Right lobe of liver (tissue), 4 donors: ENCODE measurements at regions not wholly inside any gene's neighbourhood (a gene's known extent, or its start where the extent isn't known, plus 50 kb on each side); places are given as distances from the start of the nearest gene placed in this dataset.

Experiments
- POLR2A ChIP-seq: fragments of 450-650 bp; IDR thresholded peaks from one replicate; pipeline ENCODE4 v1.6.1; 2017; ENCODE audit warnings: antibody characterized with exemption, mild to moderate bottlenecking
- TF ChIP-seq, protein P1 (sequence below), 4 donors: fragments of 200-600 bp in 3 of 4; fragments of 450-650 bp in 1 of 4; IDR thresholded peaks; one replicate each; pipeline versions ENCODE4 v1.5.1 to v1.8.0; 2016 to 2022; ENCODE audit warnings: antibody characterized with exemption in 4 of 4, mild to moderate bottlenecking in 2 of 4
- donor health status: DM: no; HTN: no; CAD: no.
- donor health status: DM: no; HTN: no; CAD: no.
- donor health status: DM: no; HTN: yes; CAD: no.

DNA sequence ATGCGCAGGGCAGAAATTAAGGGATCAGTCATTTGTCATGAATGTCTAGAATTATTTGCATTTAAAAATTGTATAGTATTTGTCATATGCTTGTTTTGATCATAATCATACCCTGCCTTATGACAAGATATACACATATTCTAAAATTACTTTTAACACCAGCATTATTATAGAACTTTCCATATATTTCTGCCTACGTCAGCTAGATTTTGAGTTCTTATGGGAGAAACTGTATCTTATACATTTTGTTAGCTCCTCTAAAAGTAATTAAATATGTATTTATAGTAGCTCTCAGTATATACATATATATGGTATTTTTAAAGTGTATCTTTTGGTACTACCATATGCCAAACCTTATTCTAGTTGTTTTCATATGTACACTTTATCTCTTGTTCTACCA lies 441.9 kb downstream of the CPS1 start:
- TF ChIP-seq POLR2A, result no peak
- TF ChIP-seq, protein P1, sequence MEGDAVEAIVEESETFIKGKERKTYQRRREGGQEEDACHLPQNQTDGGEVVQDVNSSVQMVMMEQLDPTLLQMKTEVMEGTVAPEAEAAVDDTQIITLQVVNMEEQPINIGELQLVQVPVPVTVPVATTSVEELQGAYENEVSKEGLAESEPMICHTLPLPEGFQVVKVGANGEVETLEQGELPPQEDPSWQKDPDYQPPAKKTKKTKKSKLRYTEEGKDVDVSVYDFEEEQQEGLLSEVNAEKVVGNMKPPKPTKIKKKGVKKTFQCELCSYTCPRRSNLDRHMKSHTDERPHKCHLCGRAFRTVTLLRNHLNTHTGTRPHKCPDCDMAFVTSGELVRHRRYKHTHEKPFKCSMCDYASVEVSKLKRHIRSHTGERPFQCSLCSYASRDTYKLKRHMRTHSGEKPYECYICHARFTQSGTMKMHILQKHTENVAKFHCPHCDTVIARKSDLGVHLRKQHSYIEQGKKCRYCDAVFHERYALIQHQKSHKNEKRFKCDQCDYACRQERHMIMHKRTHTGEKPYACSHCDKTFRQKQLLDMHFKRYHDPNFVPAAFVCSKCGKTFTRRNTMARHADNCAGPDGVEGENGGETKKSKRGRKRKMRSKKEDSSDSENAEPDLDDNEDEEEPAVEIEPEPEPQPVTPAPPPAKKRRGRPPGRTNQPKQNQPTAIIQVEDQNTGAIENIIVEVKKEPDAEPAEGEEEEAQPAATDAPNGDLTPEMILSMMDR (IDR thresholded peaks at IDR 0.05), result no peak
